HG03354 (cell line): ENCODE measurements at regions not wholly inside any gene's neighbourhood (a gene's known extent, or its start where the extent isn't known, plus 50 kb on each side); places are given as distances from the start of the nearest gene placed in this dataset.

Source experiments
- ATAC-seq: cut with Tn5 transposase; IDR thresholded peaks from one replicate; pipeline ENCODE4 v1.9.1; 2021; ENCODE audit warnings: mild to moderate bottlenecking; ENCODE audit not compliant: unreplicated experiment, poor library complexity, severe bottlenecking

GRCh38 chr12:59100585-59100984, 180.3 kb upstream of the LRIG3 start:
- no peak for ATAC-seq

GRCh38 chr12:59097876-59098275, 177.6 kb upstream of the LRIG3 start:
- no peak for ATAC-seq

- ATAC-seq, result no peak
Observed at GRCh38 chr12:59096246-59096645, 175.9 kb upstream of the LRIG3 start.

GRCh38 chr12:59093073-59093772, 172.9 kb upstream of the LRIG3 start:
- no peak for ATAC-seq

GRCh38 chr12:59088673-59089072, 168.4 kb upstream of the LRIG3 start:
- ATAC-seq, result no peak

- ATAC-seq, result no peak
Observed at GRCh38 chr12:59087691-59088090, 167.4 kb upstream of the LRIG3 start.

- no peak for ATAC-seq
Observed at GRCh38 chr12:59087077-59087673, 166.9 kb upstream of the LRIG3 start.

- no peak for ATAC-seq
Observed at GRCh38 chr12:59086126-59086525, 165.8 kb upstream of the LRIG3 start.

GRCh38 chr12:59085690-59086089, 165.4 kb upstream of the LRIG3 start:
- ATAC-seq, result no peak

GRCh38 chr12:59084511-59085375, 164.4 kb upstream of the LRIG3 start:
- no peak for ATAC-seq

GRCh38 chr12:59082952-59083351, 162.6 kb upstream of the LRIG3 start:
- ATAC-seq, result no peak

- ATAC-seq, result no peak
Observed at GRCh38 chr12:59080101-59080500, 159.8 kb upstream of the LRIG3 start.

- ATAC-seq, result no peak
Observed at GRCh38 chr12:59079472-59079871, 159.2 kb upstream of the LRIG3 start.

- no peak for ATAC-seq
Observed at GRCh38 chr12:59079002-59079401, 158.7 kb upstream of the LRIG3 start.

GRCh38 chr12:59077575-59078426, 157.5 kb upstream of the LRIG3 start:
- no peak for ATAC-seq

- no peak for ATAC-seq
Observed at GRCh38 chr12:59077153-59077552, 156.8 kb upstream of the LRIG3 start.

- ATAC-seq, result no peak
Observed at GRCh38 chr12:59076622-59077021, 156.3 kb upstream of the LRIG3 start.

- no peak for ATAC-seq
Observed at GRCh38 chr12:59075968-59076490, 155.7 kb upstream of the LRIG3 start.

GRCh38 chr12:59075141-59075540, 154.8 kb upstream of the LRIG3 start:
- no peak for ATAC-seq
